Endothelial cell of umbilical vein (primary cell): ENCODE measurements at regions not wholly inside any gene's neighbourhood (a gene's known extent, or its start where the extent isn't known, plus 50 kb on each side); places are given as distances from the start of the nearest gene placed in this dataset.

Source experiments
- BruUV-seq: library from RNA; stranded (reverse); fragments of 400-500 nt; replicated peaks from 2 replicates; lab custom pipeline; 2021; lab: Mats Ljungman, UMichigan
- CTCF ChIA-PET: fragments of 300-600, 350-600 bp; sonication (Branson Sonifier 250); formaldehyde crosslinking; loops from one replicate; lab custom pipeline; 2021; ENCODE audit warnings: antibody characterized with exemption, inconsistent platforms; lab: Charles Lee
- POLR2A ChIA-PET: fragments of 300-600, 350-600 bp; sonication (Branson Sonifier 250); formaldehyde crosslinking; loops from one replicate; lab custom pipeline; 2021; ENCODE audit warnings: antibody characterized with exemption, inconsistent platforms; lab: Charles Lee
- DNase-seq: peaks from one replicate; pipeline ENCODE4 v3.0.0-alpha.2; 2011; ENCODE audit warnings: low read depth, low spot score
- FAIRE-seq: peaks from 2 replicates; lab custom pipeline; 2011; peaks lifted over from hg19 to GRCh38; lab: Jason Lieb, UNC
- H2AFZ ChIP-seq: 2 replicates; pipeline ENCODE4 v1.6.0; 2012; ENCODE audit warnings: low read depth, low read length, control low read depth, inconsistent platforms
- H3K27ac ChIP-seq: 2 replicates; pipeline ENCODE4 v1.5.1; 2011; ENCODE audit warnings: low read depth, mild to moderate bottlenecking, control low read depth, low read length, moderate library complexity; ENCODE audit not compliant: insufficient read depth
- H3K27me3 ChIP-seq, 2 experiments: 2 replicates each; pipeline versions ENCODE4 v1.6.0 to v1.6.1; 2011; ENCODE audit warnings: low read length in 2 of 2, mixed read lengths in 1 of 2; ENCODE audit not compliant: control insufficient read depth in 2 of 2, insufficient read depth in 2 of 2
- H3K36me3 ChIP-seq, 2 experiments: 2 replicates in 1 of 2; 3 replicates in 1 of 2; pipeline ENCODE4 v1.5.1; 2011; ENCODE audit warnings: low read length in 2 of 2, mild to moderate bottlenecking in 1 of 2, moderate library complexity in 1 of 2; ENCODE audit not compliant: control insufficient read depth in 2 of 2, insufficient read depth in 2 of 2; ENCODE audit errors: extremely low read depth in 1 of 2
- H3K4me1 ChIP-seq: 3 replicates; pipeline ENCODE4 v1.5.1; 2011; ENCODE audit warnings: mild to moderate bottlenecking, low read length; ENCODE audit not compliant: control insufficient read depth, insufficient read depth; ENCODE audit errors: extremely low read depth
- H3K4me2 ChIP-seq: 2 replicates; pipeline ENCODE4 v1.6.1; 2011; ENCODE audit warnings: low read length, control low read depth, mixed read lengths; ENCODE audit not compliant: insufficient read depth
- H3K4me3 ChIP-seq, 3 experiments: fragments of 200-600 bp in 1 of 3; sonication (generic), shearing (Covaris generic) in 1 of 3; replicated peaks in 1 of 3; 2 replicates each; pipeline ENCODE4 v1.5.1; 2011 to 2016; ENCODE audit warnings: control low read depth in 3 of 3, low read length in 3 of 3, mild to moderate bottlenecking in 2 of 3, inconsistent platforms in 1 of 3, low read depth in 1 of 3, moderate library complexity in 1 of 3; ENCODE audit not compliant: insufficient read depth in 1 of 3
- H3K79me2 ChIP-seq: 2 replicates; pipeline ENCODE4 v1.6.0; 2012; ENCODE audit warnings: low read length, inconsistent platforms; ENCODE audit not compliant: control insufficient read depth, insufficient read depth
- H3K9ac ChIP-seq: replicated peaks from 2 replicates; pipeline ENCODE3; 2011; ENCODE audit warnings: low read length, control low read depth; ENCODE audit not compliant: insufficient read depth; ENCODE audit errors: extremely low read depth
- H3K9me1 ChIP-seq: replicated peaks from 3 replicates; pipeline ENCODE4 v1.6.0; 2011; ENCODE audit warnings: mild to moderate bottlenecking, low read length; ENCODE audit not compliant: control insufficient read depth, insufficient read depth; ENCODE audit errors: extremely low read depth
- H3K9me3 ChIP-seq: replicated peaks from 2 replicates; pipeline ENCODE4 v1.5.1; 2012; ENCODE audit warnings: low read length, inconsistent platforms; ENCODE audit not compliant: control insufficient read depth, insufficient read depth
- H4K20me1 ChIP-seq: replicated peaks from 2 replicates; pipeline ENCODE3; 2011; ENCODE audit warnings: mild to moderate bottlenecking, low read length; ENCODE audit not compliant: control insufficient read depth, insufficient read depth; ENCODE audit errors: extremely low read depth
- EZH2 ChIP-seq: IDR thresholded peaks from 2 replicates; pipeline ENCODE4 v1.6.1; 2012; ENCODE audit warnings: borderline replicate concordance, low read depth, mild to moderate bottlenecking, moderate library complexity, low read length, inconsistent platforms; ENCODE audit not compliant: severe bottlenecking
- FOS ChIP-seq: IDR thresholded peaks from 2 replicates; pipeline ENCODE4 v1.6.1; 2011; ENCODE audit warnings: mild to moderate bottlenecking, low read length, moderate library complexity, borderline replicate concordance; ENCODE audit not compliant: insufficient read depth
- GATA2 ChIP-seq: IDR thresholded peaks from 2 replicates; pipeline ENCODE4 v1.7.0; 2011; ENCODE audit warnings: low read depth, mild to moderate bottlenecking, moderate library complexity, mixed read lengths, low read length; ENCODE audit not compliant: insufficient read length, insufficient read depth
- JUN ChIP-seq: IDR thresholded peaks from 2 replicates; pipeline ENCODE4 v1.6.1; 2011; ENCODE audit warnings: borderline replicate concordance, low read depth; ENCODE audit not compliant: insufficient read length, insufficient read depth
- MYC ChIP-seq: IDR thresholded peaks from one replicate; pipeline ENCODE4 v1.6.1; 2011; ENCODE audit warnings: mild to moderate bottlenecking, low read depth, low read length
- POLR2A ChIP-seq: IDR thresholded peaks from 2 replicates; pipeline ENCODE4 v1.6.1; 2012; ENCODE audit warnings: low read depth, mild to moderate bottlenecking, control low read depth, low read length
- POLR2AphosphoS5 ChIP-seq: IDR thresholded peaks from 2 replicates; pipeline ENCODE4 v1.6.1; 2012; ENCODE audit warnings: low read depth, mild to moderate bottlenecking, control low read depth, low read length, moderate library complexity; ENCODE audit not compliant: insufficient read depth
- dilution Hi-C: fragments of 300-500 bp; cut with MboI; formaldehyde crosslinking; loops from one replicate; pipeline ENCODE4 v1.15.0; 2019; ENCODE audit warnings: low sequenced_read_pairs; ENCODE audit not compliant: extremely low pct_ligation_motif_present
- intact Hi-C: fragments of 100-400 bp; cut with micrococcal nuclease; formaldehyde crosslinking; loops from one replicate; pipeline ENCODE4 v1.10.0; 2022
- TF ChIP-seq, protein P1 (sequence below): IDR thresholded peaks from 2 replicates; pipeline ENCODE4 v1.6.1; 2011; ENCODE audit not compliant: insufficient read depth, insufficient read length
- TF ChIP-seq, protein P2 (sequence below), 2 donors: IDR thresholded peaks; 1 replicate in 1 of 2; 2 replicates in 1 of 2; pipeline ENCODE4 v1.5.1; 2011; ENCODE audit warnings: low read length in 2 of 2, mild to moderate bottlenecking in 2 of 2, moderate library complexity in 2 of 2, control low read depth in 1 of 2, inconsistent platforms in 1 of 2, low read depth in 1 of 2; ENCODE audit not compliant: insufficient read depth in 1 of 2; ENCODE audit errors: extremely low read depth in 1 of 2

- Histone ChIP-seq H3K27me3 (no peaks in the 10 kb centered on the region), H3K4me2 (no peak overlapping the region), H3K4me3 (no peak overlapping the region), H2AFZ (no peak overlapping the region), H4K20me1 (no peaks in the 10 kb centered on the region), H3K9me3 (no peaks in the 10 kb centered on the region), H3K27ac (no peak overlapping the region), H3K4me1 (no peaks in the 10 kb centered on the region), H3K9me1 (no peaks in the 10 kb centered on the region), H3K79me2 (no peaks in the 10 kb centered on the region), H3K9ac (no peak overlapping the region), H3K36me3 (no peaks in the 10 kb centered on the region)
- no peak for DNase-seq
- dilution Hi-C loops: no loop called here
- no TSS peak for BruUV-seq
- TF ChIP-seq, protein P1, sequence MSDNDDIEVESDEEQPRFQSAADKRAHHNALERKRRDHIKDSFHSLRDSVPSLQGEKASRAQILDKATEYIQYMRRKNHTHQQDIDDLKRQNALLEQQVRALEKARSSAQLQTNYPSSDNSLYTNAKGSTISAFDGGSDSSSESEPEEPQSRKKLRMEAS: no peak
- TF ChIP-seq, protein P2, sequence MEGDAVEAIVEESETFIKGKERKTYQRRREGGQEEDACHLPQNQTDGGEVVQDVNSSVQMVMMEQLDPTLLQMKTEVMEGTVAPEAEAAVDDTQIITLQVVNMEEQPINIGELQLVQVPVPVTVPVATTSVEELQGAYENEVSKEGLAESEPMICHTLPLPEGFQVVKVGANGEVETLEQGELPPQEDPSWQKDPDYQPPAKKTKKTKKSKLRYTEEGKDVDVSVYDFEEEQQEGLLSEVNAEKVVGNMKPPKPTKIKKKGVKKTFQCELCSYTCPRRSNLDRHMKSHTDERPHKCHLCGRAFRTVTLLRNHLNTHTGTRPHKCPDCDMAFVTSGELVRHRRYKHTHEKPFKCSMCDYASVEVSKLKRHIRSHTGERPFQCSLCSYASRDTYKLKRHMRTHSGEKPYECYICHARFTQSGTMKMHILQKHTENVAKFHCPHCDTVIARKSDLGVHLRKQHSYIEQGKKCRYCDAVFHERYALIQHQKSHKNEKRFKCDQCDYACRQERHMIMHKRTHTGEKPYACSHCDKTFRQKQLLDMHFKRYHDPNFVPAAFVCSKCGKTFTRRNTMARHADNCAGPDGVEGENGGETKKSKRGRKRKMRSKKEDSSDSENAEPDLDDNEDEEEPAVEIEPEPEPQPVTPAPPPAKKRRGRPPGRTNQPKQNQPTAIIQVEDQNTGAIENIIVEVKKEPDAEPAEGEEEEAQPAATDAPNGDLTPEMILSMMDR (IDR thresholded peaks at IDR 0.05; ENCODE audit: extremely low read depth in 1 of 2, insufficient read depth in 1 of 2, low read depth in 1 of 2, low read length in 2 of 2): no peak
- TF ChIP-seq GATA2: no peak
- TF ChIP-seq FOS: no peak
- TF ChIP-seq POLR2AphosphoS5: no peak
- TF ChIP-seq MYC: no peak
- TF ChIP-seq EZH2: no peak
- TF ChIP-seq JUN: no peak
- no peak for TF ChIP-seq POLR2A
- FAIRE-seq: no peak
- intact Hi-C loops: no loop called here
- ChIA-PET CTCF (interaction anchor here (2.1 kb wide), 1 partner anchor 33 kb away, joined by 12 read pairs; no protein-coding TSS in a partner anchor), POLR2A (no interaction called here)
Observed at GRCh38 chr6:148213366-148213765, 129.3 kb upstream of the SASH1 start.
